ENCODE measurements at regions not wholly inside any gene's neighbourhood (a gene's known extent, or its start where the extent isn't known, plus 50 kb on each side); places are given as distances from the start of the nearest gene placed in this dataset.

DNA sequence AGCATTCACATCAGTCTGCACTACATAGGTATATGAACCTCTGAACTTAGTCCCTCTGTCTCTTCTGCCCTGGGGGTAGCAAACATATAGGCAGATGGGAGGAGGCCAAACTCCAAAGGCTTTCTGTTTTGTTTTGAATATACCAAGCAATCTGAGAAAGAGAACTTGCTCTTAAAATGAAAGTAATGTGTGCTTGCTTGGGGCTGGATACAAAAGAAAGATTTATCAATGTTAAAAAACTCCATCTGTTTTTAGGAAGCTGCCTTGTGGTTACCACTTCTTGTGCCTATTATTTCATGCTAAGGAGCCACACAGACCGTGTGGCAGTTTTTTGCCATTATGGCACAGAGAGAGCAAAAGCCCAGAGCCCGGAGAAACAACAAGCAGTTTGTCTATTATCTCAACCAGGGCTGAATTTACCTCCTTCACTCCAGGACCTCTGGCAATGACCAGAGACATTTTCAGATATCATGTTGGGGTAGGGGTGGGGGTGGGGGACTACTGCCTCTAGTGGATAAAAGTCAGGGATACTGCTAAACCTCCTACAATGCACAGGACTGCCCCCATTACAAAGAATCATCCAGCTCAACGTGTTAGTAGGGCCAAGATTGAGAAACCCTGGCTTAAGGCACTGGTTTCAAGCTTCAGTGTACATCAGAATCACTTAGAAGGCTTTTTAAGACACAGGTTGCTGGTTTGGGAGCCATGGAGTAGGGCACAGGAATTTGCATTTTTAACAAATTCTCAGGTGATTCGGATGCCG lies 124.2 kb downstream of the APIP start (continued):
- no peak for TF ChIP-seq EP300 (IDR thresholded peaks at IDR 0.05; ENCODE audit: borderline replicate concordance in 1 of 2, low read depth in 2 of 2, low read length in 2 of 2)
- no peak for TF ChIP-seq SIX5 (IDR thresholded peaks at IDR 0.05; ENCODE audit: low read depth, low read length)
- no peak for TF ChIP-seq POLR2A (IDR thresholded peaks at IDR 0.05; ENCODE audit: control extremely low read depth in 1 of 2, low read depth in 2 of 2, low read length in 2 of 2)
- TF ChIP-seq, protein P1, sequence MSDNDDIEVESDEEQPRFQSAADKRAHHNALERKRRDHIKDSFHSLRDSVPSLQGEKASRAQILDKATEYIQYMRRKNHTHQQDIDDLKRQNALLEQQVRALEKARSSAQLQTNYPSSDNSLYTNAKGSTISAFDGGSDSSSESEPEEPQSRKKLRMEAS (IDR thresholded peaks at IDR 0.05) = no peak

All from H1 (cell line).